Fibroblast of skin of left quadriceps (primary cell): ENCODE measurements at regions not wholly inside any gene's neighbourhood (a gene's known extent, or its start where the extent isn't known, plus 50 kb on each side); places are given as distances from the start of the nearest gene placed in this dataset.
"Not testable (repeated sequence)": the region's sequence is repeated elsewhere in the genome, so short reads cannot be mapped to it uniquely, and the experiment has no call there.

ENCODE experiments used
- DNase-seq, 2 experiments: peaks; one replicate each; pipeline ENCODE4 v3.0.0-alpha.2; 2013; ENCODE audit warnings: low read depth in 2 of 2

- no peak for DNase-seq
Measured at GRCh38 chr13:71214821-71215220, 652.2 kb downstream of the DACH1 start.

GRCh38 chr13:71214357-71214756 is 652.6 kb downstream of the DACH1 start:
- DNase-seq: no peak

- DNase-seq: no peak
Measured at GRCh38 chr13:71213252-71213821, 653.7 kb downstream of the DACH1 start.

- no peak for DNase-seq
Measured at GRCh38 chr13:71210861-71211260, 656.1 kb downstream of the DACH1 start.

GRCh38 chr13:71209217-71209616 is 657.8 kb downstream of the DACH1 start:
- DNase-seq: no peak

GRCh38 chr13:71184583-71184982 is 682.4 kb downstream of the DACH1 start:
- not testable (repeated sequence) for DNase-seq

GRCh38 chr13:71183352-71183751 is 683.7 kb downstream of the DACH1 start:
- not testable (repeated sequence) for DNase-seq

GRCh38 chr13:71171740-71172139 is 695.3 kb downstream of the DACH1 start:
- no peak for DNase-seq

- DNase-seq: no peak
Measured at GRCh38 chr13:71169180-71169579, 697.8 kb downstream of the DACH1 start.

- DNase-seq: no peak
Measured at GRCh38 chr13:71156550-71156949, 710.5 kb downstream of the DACH1 start.

GRCh38 chr13:71149498-71150363 is 717.3 kb downstream of the DACH1 start:
- DNase-seq: no peak

GRCh38 chr13:71149046-71149445 is 718.0 kb downstream of the DACH1 start:
- no peak for DNase-seq

- no peak for DNase-seq
Measured at GRCh38 chr13:71148396-71148795, 718.6 kb downstream of the DACH1 start.

- DNase-seq: no peak
Measured at GRCh38 chr13:71144883-71145282, 722.1 kb downstream of the DACH1 start.

- no peak for DNase-seq
Measured at GRCh38 chr13:71137101-71137500, 729.9 kb downstream of the DACH1 start.

GRCh38 chr13:71124230-71124629 is 742.8 kb downstream of the DACH1 start:
- no peak for DNase-seq

GRCh38 chr13:71118779-71119364 is 748.1 kb downstream of the DACH1 start:
- DNase-seq: no peak

GRCh38 chr13:71117920-71118319 is 749.1 kb downstream of the DACH1 start:
- no peak for DNase-seq

- no peak for DNase-seq
Measured at GRCh38 chr13:71115301-71115700, 751.7 kb downstream of the DACH1 start.

- no peak for DNase-seq
Measured at GRCh38 chr13:71096421-71096820, 770.6 kb downstream of the DACH1 start.

- no peak for DNase-seq
Measured at GRCh38 chr13:71090990-71091389, 776.0 kb downstream of the DACH1 start.

GRCh38 chr13:71089056-71089455 is 777.9 kb downstream of the DACH1 start:
- no peak for DNase-seq

GRCh38 chr13:71087432-71087831 is 779.6 kb downstream of the DACH1 start:
- no peak for DNase-seq
